ENCODE measurements at regions not wholly inside any gene's neighbourhood (a gene's known extent, or its start where the extent isn't known, plus 50 kb on each side); places are given as distances from the start of the nearest gene placed in this dataset.

GRCh38 chr3:29145360-29145759 lies 135.5 kb upstream of the RBMS3 start:
- no peak overlapping the region for H3K9ac ChIP-seq (ENCODE audit: low read depth, low read length)
- no peaks in the 10 kb centered on the region for H3K27me3 ChIP-seq (ENCODE audit: insufficient read depth, low read length)
- no peaks in the 10 kb centered on the region for H3K36me3 ChIP-seq (ENCODE audit: insufficient read depth, low read depth, low read length)
- no peaks in the 10 kb centered on the region for H3K9me3 ChIP-seq (ENCODE audit: insufficient read depth, low read depth, low read length)
- no peak overlapping the region for H3K4me3 ChIP-seq (ENCODE audit: low read length)
- H3K27ac ChIP-seq (ENCODE audit: low read length), result no peak overlapping the region
- no peaks in the 10 kb centered on the region for H3K4me1 ChIP-seq (ENCODE audit: insufficient read depth, low read length)

DNA sequence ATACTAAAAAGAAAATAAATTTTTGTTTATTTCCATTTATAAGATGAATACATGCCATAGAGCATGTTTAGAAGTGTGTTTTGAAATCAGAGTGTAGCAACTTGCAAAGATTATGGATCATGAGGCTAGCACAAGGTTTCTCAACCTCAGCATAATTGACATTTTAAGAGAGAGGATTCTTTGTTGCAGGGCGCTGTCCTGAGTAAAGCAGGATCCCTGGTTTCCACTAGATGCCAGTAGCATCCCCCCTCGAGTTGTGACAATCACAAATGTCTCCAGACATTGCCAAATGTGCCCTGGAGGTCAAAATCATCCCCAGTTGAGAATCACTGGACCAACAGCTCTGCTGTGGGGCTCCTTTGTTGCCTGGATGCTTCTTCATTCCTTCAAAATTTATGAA lies 128.5 kb upstream of the RBMS3 start:
- H3K9me3 ChIP-seq (ENCODE audit: insufficient read depth, low read depth, low read length), result no peaks in the 10 kb centered on the region
- H3K4me3 ChIP-seq (ENCODE audit: low read length), result no peak overlapping the region
- no peak overlapping the region for H3K27ac ChIP-seq (ENCODE audit: low read length)
- H3K4me1 ChIP-seq (ENCODE audit: insufficient read depth, low read length), result peaks cover 2% of the 10 kb centered on the region; the same call in 1 of the 2 replicates
- no peaks in the 10 kb centered on the region for H3K36me3 ChIP-seq (ENCODE audit: insufficient read depth, low read depth, low read length)
- no peaks in the 10 kb centered on the region for H3K27me3 ChIP-seq (ENCODE audit: insufficient read depth, low read length)
- no peak overlapping the region for H3K9ac ChIP-seq (ENCODE audit: low read depth, low read length)

- H3K4me1 ChIP-seq (ENCODE audit: insufficient read depth, low read length), result peaks cover 2% of the 10 kb centered on the region; the same call in 1 of the 2 replicates
- H3K4me3 ChIP-seq (ENCODE audit: low read length), result no peak overlapping the region
- no peaks in the 10 kb centered on the region for H3K36me3 ChIP-seq (ENCODE audit: insufficient read depth, low read depth, low read length)
- no peaks in the 10 kb centered on the region for H3K27me3 ChIP-seq (ENCODE audit: insufficient read depth, low read length)
- no peaks in the 10 kb centered on the region for H3K9me3 ChIP-seq (ENCODE audit: insufficient read depth, low read depth, low read length)
- H3K27ac ChIP-seq (ENCODE audit: low read length), result no peak overlapping the region
- H3K9ac ChIP-seq (ENCODE audit: low read depth, low read length), result no peak overlapping the region
These were observed 127.1 kb upstream of the RBMS3 start for GRCh38 chr3:29153811-29154210.

DNA sequence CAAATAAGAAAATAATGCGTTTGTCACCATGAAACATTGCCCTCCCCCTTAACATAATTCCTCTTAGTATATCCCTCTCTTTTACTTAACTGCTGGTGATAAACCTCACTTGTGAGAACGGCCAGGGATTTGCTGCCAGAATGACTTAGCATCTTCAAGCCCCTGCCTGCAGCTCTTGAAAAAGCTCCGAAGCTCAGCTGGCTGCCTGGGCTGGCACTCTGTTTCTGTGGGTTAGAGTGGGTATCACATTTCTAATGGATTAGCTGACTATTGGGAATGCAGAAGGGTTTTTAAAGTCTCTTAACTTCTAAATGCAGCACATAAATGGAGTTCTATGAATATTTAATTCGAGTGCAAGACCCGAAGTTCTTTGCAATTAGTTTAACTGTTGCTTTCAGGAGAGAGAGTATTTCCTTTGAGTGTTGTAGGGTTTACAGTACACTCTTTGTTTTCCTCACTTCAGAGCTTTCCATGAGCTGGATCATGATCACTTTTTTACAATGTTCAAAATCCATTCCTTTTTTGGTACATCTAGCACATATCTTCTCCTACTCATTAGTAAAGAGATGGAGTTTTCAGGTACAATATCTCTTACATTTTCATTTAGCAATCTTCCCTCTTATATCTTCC lies 124.7 kb upstream of the RBMS3 start:
- Histone ChIP-seq H3K4me1 (ENCODE audit: insufficient read depth, low read length) (peaks cover 2% of the 10 kb centered on the region; the same call in 1 of the 2 replicates), H3K27ac (ENCODE audit: low read length) (no peak overlapping the region), H3K36me3 (ENCODE audit: insufficient read depth, low read depth, low read length) (no peaks in the 10 kb centered on the region)

GRCh38 chr3:29164825-29165224 lies 116.0 kb upstream of the RBMS3 start:
- H3K9ac ChIP-seq (ENCODE audit: low read depth, low read length), result no peak overlapping the region
- H3K4me3 ChIP-seq (ENCODE audit: low read length), result no peak overlapping the region
- no peaks in the 10 kb centered on the region for H3K9me3 ChIP-seq (ENCODE audit: insufficient read depth, low read depth, low read length)
- no peaks in the 10 kb centered on the region for H3K36me3 ChIP-seq (ENCODE audit: insufficient read depth, low read depth, low read length)
- no peaks in the 10 kb centered on the region for H3K27me3 ChIP-seq (ENCODE audit: insufficient read depth, low read length)
- H3K27ac ChIP-seq (ENCODE audit: low read length), result no peak overlapping the region
- no peaks in the 10 kb centered on the region for H3K4me1 ChIP-seq (ENCODE audit: insufficient read depth, low read length)

More for the DNA sequence above, 124.7 kb upstream of the RBMS3 start:
- H3K4me3 ChIP-seq (ENCODE audit: low read length), result no peak overlapping the region
- H3K27me3 ChIP-seq (ENCODE audit: insufficient read depth, low read length), result no peaks in the 10 kb centered on the region
- no peaks in the 10 kb centered on the region for H3K9me3 ChIP-seq (ENCODE audit: insufficient read depth, low read depth, low read length)
- H3K9ac ChIP-seq (ENCODE audit: low read depth, low read length), result no peak overlapping the region

- Histone ChIP-seq H3K4me1 (ENCODE audit: insufficient read depth, low read length) (peaks cover 10% of the 10 kb centered on the region), H3K4me3 (ENCODE audit: low read length) (no peak overlapping the region), H3K27ac (ENCODE audit: low read length) (no peak overlapping the region), H3K36me3 (ENCODE audit: insufficient read depth, low read depth, low read length) (no peaks in the 10 kb centered on the region), H3K9ac (ENCODE audit: low read depth, low read length) (no peak overlapping the region), H3K27me3 (ENCODE audit: insufficient read depth, low read length) (no peaks in the 10 kb centered on the region), H3K9me3 (ENCODE audit: insufficient read depth, low read depth, low read length) (no peaks in the 10 kb centered on the region)
These were observed 113.7 kb upstream of the RBMS3 start for GRCh38 chr3:29167180-29167579.

DNA sequence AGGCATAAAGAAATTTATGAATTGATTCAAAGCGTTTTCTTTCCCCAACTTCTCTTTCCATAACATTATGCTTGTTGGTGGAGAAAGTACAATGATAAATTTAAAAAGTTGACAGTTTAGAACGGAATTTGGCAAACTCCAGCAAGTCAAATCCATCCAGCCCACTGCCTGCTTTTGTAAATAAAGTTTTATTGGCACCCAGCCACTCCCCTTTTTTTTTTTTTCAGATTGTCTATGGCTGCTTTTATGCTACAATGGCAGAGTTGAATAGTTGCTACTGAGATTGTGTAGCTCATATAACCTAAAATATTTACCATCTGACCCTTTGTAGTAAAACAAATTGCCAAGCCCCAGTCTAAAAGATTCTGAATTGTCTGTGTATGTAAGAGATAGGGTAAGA lies 112.8 kb upstream of the RBMS3 start:
- no peak overlapping the region for H3K9ac ChIP-seq (ENCODE audit: low read depth, low read length)
- H3K4me3 ChIP-seq (ENCODE audit: low read length), result no peak overlapping the region
- H3K36me3 ChIP-seq (ENCODE audit: insufficient read depth, low read depth, low read length), result no peaks in the 10 kb centered on the region
- no peak overlapping the region for H3K27ac ChIP-seq (ENCODE audit: low read length)
- no peaks in the 10 kb centered on the region for H3K9me3 ChIP-seq (ENCODE audit: insufficient read depth, low read depth, low read length)
- H3K4me1 ChIP-seq (ENCODE audit: insufficient read depth, low read length), result peaks cover 10% of the 10 kb centered on the region
- no peaks in the 10 kb centered on the region for H3K27me3 ChIP-seq (ENCODE audit: insufficient read depth, low read length)

GRCh38 chr3:29168696-29169095 lies 112.2 kb upstream of the RBMS3 start:
- Histone ChIP-seq H3K27me3 (ENCODE audit: insufficient read depth, low read length) (no peaks in the 10 kb centered on the region), H3K27ac (ENCODE audit: low read length) (no peak overlapping the region), H3K4me3 (ENCODE audit: low read length) (no peak overlapping the region), H3K9ac (ENCODE audit: low read depth, low read length) (no peak overlapping the region), H3K4me1 (ENCODE audit: insufficient read depth, low read length) (peaks cover 10% of the 10 kb centered on the region), H3K9me3 (ENCODE audit: insufficient read depth, low read depth, low read length) (no peaks in the 10 kb centered on the region), H3K36me3 (ENCODE audit: insufficient read depth, low read depth, low read length) (no peaks in the 10 kb centered on the region)

DNA sequence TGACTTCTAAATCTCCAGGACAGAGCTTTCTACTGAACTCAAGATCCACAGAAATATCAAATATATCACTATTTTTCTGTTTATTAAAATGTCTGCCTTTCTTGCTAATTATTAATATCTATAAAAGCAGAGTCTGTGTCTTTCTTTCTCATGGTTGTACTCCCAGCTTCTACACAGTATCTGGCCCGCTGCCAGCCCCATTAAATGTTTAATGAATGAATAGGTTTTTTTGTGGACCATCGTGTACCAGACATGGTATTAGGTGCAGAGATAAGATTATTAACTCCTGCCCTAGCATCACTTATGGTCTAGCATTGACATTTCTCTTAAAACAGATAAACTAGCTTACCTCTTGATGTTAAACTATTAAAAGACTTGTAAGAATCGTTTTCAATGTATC lies 111.4 kb upstream of the RBMS3 start:
- no peaks in the 10 kb centered on the region for H3K9me3 ChIP-seq (ENCODE audit: insufficient read depth, low read depth, low read length)
- H3K27me3 ChIP-seq (ENCODE audit: insufficient read depth, low read length), result no peaks in the 10 kb centered on the region
- H3K4me1 ChIP-seq (ENCODE audit: insufficient read depth, low read length), result peaks cover 10% of the 10 kb centered on the region
- H3K36me3 ChIP-seq (ENCODE audit: insufficient read depth, low read depth, low read length), result no peaks in the 10 kb centered on the region
- H3K4me3 ChIP-seq (ENCODE audit: low read length), result no peak overlapping the region
- no peak overlapping the region for H3K27ac ChIP-seq (ENCODE audit: low read length)
- H3K9ac ChIP-seq (ENCODE audit: low read depth, low read length), result no peak overlapping the region

GRCh38 chr3:29171043-29171990 lies 109.6 kb upstream of the RBMS3 start:
- no peaks in the 10 kb centered on the region for H3K27me3 ChIP-seq (ENCODE audit: insufficient read depth, low read length)
- no peak overlapping the region for H3K9ac ChIP-seq (ENCODE audit: low read depth, low read length)
- H3K4me1 ChIP-seq (ENCODE audit: insufficient read depth, low read length), result peaks cover 12% of the 10 kb centered on the region
- H3K4me3 ChIP-seq (ENCODE audit: low read length), result no peak overlapping the region
- no peaks in the 10 kb centered on the region for H3K36me3 ChIP-seq (ENCODE audit: insufficient read depth, low read depth, low read length)
- H3K27ac ChIP-seq (ENCODE audit: low read length), result no peak overlapping the region
- no peaks in the 10 kb centered on the region; the same call in 1 of the 2 replicates for H3K9me3 ChIP-seq (ENCODE audit: insufficient read depth, low read depth, low read length)

DNA sequence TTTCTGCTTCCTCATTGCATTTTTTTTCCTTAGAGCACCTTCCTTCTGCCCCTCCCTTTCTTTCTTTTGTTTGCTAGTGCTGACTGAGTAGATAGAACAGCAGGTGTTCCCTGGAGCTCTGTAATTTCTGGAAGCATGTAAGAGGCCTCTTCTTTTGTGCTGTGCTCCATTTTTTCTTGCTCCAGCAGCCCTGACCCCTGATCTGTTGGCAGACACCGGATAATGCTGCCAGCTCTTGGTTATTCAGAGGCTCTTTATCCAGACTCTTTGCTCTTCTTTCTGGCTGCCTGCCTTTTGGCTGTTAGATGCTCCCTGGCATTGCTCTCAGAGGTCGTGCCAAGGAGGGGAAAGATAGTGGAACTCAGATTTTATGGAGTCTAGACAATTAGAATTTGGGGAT lies 104.4 kb upstream of the RBMS3 start:
- Histone ChIP-seq H3K9ac (ENCODE audit: low read depth, low read length) (no peak overlapping the region), H3K27ac (ENCODE audit: low read length) (no peak overlapping the region), H3K4me1 (ENCODE audit: insufficient read depth, low read length) (peaks cover 11% of the 10 kb centered on the region), H3K4me3 (ENCODE audit: low read length) (no peak overlapping the region), H3K27me3 (ENCODE audit: insufficient read depth, low read length) (no peaks in the 10 kb centered on the region), H3K9me3 (ENCODE audit: insufficient read depth, low read depth, low read length) (no peaks in the 10 kb centered on the region; the same call in 1 of the 2 replicates), H3K36me3 (ENCODE audit: insufficient read depth, low read depth, low read length) (no peaks in the 10 kb centered on the region)
